ENCODE measurements at regions not wholly inside any gene's neighbourhood (a gene's known extent, or its start where the extent isn't known, plus 50 kb on each side); places are given as distances from the start of the nearest gene placed in this dataset.

DNA sequence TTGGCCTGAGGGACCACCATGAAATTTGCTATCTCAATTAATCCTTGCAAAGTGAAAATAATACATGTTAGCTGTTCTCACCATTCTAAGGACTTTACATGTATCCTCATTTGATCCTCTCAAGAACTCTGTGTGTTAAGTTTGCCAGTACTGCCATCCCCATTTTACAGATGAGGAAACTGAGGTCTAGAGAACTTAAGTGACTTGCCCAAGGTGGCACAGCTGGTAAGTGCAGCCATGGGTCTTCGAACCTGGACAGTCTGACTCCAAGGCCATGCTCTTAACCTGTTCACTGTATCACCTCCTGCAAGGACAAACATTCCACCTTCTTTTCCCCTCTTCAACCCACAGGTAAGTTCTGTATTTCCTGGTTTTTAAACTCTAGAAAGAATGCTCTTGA lies 85.3 kb upstream of the NFE2L3 start:
- H3K4me3 ChIP-seq = no peak overlapping the region
- H3K36me3 ChIP-seq (ENCODE audit: low read depth) = no peaks in the 10 kb centered on the region
- intact Hi-C loops (cut with DNase I, micrococcal nuclease) = loop anchor here in 1 of 2 donors (10.0 kb wide), 1 partner anchor 162 kb away; no protein-coding TSS in a partner anchor
- DNase-seq (no peak), ATAC-seq (no peak)
- no peaks in the 10 kb centered on the region for H3K9me3 ChIP-seq
- H3K4me1 ChIP-seq (ENCODE audit: low read depth) = no peaks in the 10 kb centered on the region
- TF ChIP-seq, protein P1, sequence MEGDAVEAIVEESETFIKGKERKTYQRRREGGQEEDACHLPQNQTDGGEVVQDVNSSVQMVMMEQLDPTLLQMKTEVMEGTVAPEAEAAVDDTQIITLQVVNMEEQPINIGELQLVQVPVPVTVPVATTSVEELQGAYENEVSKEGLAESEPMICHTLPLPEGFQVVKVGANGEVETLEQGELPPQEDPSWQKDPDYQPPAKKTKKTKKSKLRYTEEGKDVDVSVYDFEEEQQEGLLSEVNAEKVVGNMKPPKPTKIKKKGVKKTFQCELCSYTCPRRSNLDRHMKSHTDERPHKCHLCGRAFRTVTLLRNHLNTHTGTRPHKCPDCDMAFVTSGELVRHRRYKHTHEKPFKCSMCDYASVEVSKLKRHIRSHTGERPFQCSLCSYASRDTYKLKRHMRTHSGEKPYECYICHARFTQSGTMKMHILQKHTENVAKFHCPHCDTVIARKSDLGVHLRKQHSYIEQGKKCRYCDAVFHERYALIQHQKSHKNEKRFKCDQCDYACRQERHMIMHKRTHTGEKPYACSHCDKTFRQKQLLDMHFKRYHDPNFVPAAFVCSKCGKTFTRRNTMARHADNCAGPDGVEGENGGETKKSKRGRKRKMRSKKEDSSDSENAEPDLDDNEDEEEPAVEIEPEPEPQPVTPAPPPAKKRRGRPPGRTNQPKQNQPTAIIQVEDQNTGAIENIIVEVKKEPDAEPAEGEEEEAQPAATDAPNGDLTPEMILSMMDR (IDR thresholded peaks at IDR 0.05) = no peak

DNA sequence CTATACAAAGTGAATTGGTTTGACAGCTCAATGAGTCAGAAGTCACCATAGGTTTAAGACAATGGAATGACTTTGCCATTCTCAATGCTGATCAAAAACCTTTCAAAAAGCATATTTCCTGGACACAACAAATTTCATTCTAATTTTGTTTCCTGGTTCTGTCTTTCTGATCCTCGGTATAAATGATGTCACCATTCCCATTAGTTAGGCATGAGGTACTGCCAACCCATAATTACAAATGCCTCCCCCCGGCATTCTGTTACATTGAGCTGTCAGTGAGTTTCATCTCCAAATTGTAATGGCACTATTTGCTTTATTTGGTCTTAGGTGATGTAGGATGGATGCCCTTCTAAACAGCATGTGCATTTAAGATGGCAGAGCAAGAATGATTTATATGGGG lies 81.7 kb upstream of the NFE2L3 start:
- intact Hi-C loops (cut with DNase I, micrococcal nuclease) = no loop called here

DNA sequence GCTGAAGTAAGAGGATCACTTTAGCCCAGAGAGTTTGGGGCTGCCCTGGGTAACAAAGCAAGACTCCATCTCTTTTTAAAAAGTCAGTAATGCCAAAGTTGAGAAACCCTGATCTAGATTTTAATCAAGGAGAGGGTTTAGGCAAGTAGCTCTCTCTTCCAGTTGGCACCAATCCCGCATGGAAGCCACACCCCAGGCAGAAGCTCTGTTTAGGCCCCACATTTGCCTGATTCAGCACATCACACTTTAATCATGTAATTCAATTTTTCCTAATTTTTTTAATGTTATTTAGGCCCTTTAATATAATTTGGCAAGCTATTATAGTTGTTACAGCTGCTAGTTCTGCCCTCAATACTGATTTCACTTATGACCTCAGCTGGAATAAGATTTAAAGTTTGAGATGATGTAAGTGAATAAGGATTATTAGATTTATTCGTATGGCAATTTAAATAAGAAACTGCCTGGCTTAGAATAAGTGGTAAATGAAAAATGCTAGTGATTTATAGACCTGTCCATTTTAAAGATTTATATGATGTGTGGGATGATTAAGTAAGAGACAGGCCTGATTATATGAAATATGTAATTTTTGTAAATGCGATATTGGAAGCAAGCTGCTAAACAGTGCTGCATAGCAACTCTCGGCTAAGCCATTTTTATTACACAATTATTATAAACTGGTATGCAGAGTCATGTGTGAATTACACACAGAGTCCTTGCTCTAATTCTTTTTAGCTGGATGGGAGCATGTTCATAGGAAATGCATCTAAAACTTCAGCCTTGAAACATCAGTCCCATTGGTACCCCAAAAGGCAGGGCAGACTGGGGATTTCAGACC lies 80.2 kb upstream of the NFE2L3 start:
- DNase-seq = no peak

More for the DNA sequence above, 81.7 kb upstream of the NFE2L3 start:
- ATAC-seq (no peak), DNase-seq (no peak)
- Histone ChIP-seq H3K4me3 (no peak overlapping the region), H3K36me3 (ENCODE audit: low read depth) (no peaks in the 10 kb centered on the region), H3K4me1 (ENCODE audit: low read depth) (no peaks in the 10 kb centered on the region), H3K9me3 (no peaks in the 10 kb centered on the region)
- TF ChIP-seq, protein P1 (IDR thresholded peaks at IDR 0.05) = no peak

DNA sequence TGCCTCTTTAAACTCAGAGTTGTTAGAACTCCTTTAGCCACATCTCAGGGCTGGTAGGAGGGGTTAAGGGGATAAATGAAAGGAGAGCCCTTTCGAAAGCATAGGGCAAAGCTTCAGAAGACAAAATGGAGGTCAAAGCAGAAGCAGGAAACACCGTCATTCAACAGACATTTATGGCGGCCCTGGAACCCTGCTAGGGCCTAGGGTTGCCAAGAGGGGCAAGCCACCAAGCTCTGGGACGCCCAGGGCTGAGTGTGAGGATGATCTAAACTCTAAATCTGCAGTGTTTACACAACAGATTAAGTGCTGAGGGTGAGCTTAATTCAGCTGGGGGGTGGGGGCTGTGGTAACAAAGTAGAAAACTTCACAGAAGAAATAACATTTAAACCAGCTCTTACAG lies 79.0 kb upstream of the NFE2L3 start:
- H3K36me3 ChIP-seq (ENCODE audit: low read depth) = no peaks in the 10 kb centered on the region
- DNase-seq (no peak), ATAC-seq (no peak)
- H3K9me3 ChIP-seq = no peaks in the 10 kb centered on the region
- no peak overlapping the region for H3K4me3 ChIP-seq
- intact Hi-C loops (cut with DNase I, micrococcal nuclease) = no loop called here
- no peaks in the 10 kb centered on the region for H3K4me1 ChIP-seq (ENCODE audit: low read depth)
- TF ChIP-seq, protein P1 (IDR thresholded peaks at IDR 0.05) = no peak

More for the DNA sequence above, 80.2 kb upstream of the NFE2L3 start:
- no peak overlapping the region for H3K4me3 ChIP-seq
- H3K9me3 ChIP-seq = no peaks in the 10 kb centered on the region
- no peaks in the 10 kb centered on the region for H3K4me1 ChIP-seq (ENCODE audit: low read depth)
- no peaks in the 10 kb centered on the region for H3K36me3 ChIP-seq (ENCODE audit: low read depth)
- no peak for ATAC-seq
- intact Hi-C loops (cut with DNase I, micrococcal nuclease) = no loop called here
- TF ChIP-seq, protein P1 (IDR thresholded peaks at IDR 0.05) = no peak

DNA sequence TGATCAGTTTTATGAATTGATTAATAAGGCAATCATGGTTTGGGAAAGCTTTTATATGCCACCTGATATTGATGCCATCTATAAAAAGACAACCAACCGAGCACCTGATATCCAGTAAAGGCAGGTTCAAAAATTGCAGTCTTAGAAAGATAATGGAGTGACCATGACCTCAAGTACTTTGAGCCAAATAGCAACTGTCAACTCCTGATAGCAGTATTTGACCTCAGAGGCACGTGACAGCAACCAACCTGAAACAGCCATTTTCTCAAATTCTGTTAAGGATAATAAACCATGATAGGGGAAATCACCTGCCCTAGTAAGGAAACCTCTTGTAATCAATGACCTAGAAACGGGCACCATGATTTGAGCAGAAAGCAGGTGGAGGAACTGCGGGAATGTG lies 77.1 kb upstream of the NFE2L3 start:
- TF ChIP-seq, protein P1 (IDR thresholded peaks at IDR 0.05) = no peak
- no peaks in the 10 kb centered on the region for H3K9me3 ChIP-seq
- H3K4me1 ChIP-seq (ENCODE audit: low read depth) = no peaks in the 10 kb centered on the region
- H3K4me3 ChIP-seq = no peak overlapping the region
- DNase-seq (no peak), ATAC-seq (no peak)
- H3K36me3 ChIP-seq (ENCODE audit: low read depth) = no peaks in the 10 kb centered on the region
- intact Hi-C loops (cut with DNase I, micrococcal nuclease) = no loop called here
